Thyroid gland (tissue), 4 donors: ENCODE measurements at regions not wholly inside any gene's neighbourhood (a gene's known extent, or its start where the extent isn't known, plus 50 kb on each side); places are given as distances from the start of the nearest gene placed in this dataset.

Source experiments
- DNase-seq, 2 donors: peaks; one replicate each; pipeline ENCODE4 v3.0.0-alpha.2; 2019
- H3K27ac ChIP-seq, 3 donors: fragments of 200-600 bp; sonication (generic); 1 replicate in 2 of 3; 2 replicates in 1 of 3; pipeline ENCODE4 v1.5.1; 2016 to 2019; ENCODE audit warnings: mild to moderate bottlenecking in 1 of 3, moderate library complexity in 1 of 3
- H3K27me3 ChIP-seq: fragments of 200-600 bp; sonication (generic); one replicate; pipeline ENCODE4 v1.5.1; 2019
- H3K36me3 ChIP-seq, 2 donors: fragments of 200-600 bp; sonication (generic); one replicate each; pipeline ENCODE4 v1.5.1; 2016 to 2019
- H3K4me1 ChIP-seq, 2 donors: fragments of 200-600 bp; sonication (generic); one replicate each; pipeline ENCODE4 v1.5.1; 2017 to 2019
- H3K4me3 ChIP-seq, 3 donors: fragments of 200-600 bp; sonication (generic); replicated peaks in 1 of 3; 1 replicate in 2 of 3; 2 replicates in 1 of 3; pipeline ENCODE4 v1.5.1; 2016; ENCODE audit warnings: mild to moderate bottlenecking in 1 of 3
- H3K9me3 ChIP-seq: fragments of 200-600 bp; sonication (generic); one replicate; pipeline ENCODE4 v1.5.1; 2017
- POLR2A ChIP-seq, 2 donors: fragments of 450-650 bp; IDR thresholded peaks; one replicate each; pipeline ENCODE4 v1.6.1; 2017; ENCODE audit warnings: antibody characterized with exemption in 2 of 2, mild to moderate bottlenecking in 2 of 2, moderate library complexity in 1 of 2
- WGBS, 2 donors: methylation state at CpG; one replicate each; pipeline ENCODE4 v1.1.5; 2017; 5-methylcytosine and 5-hydroxymethylcytosine counted together
- intact Hi-C: fragments of 100-400 bp; cut with DNase I; formaldehyde crosslinking; loops from one replicate; pipeline ENCODE4 v1.15.1; 2023
- TF ChIP-seq, protein P1 (sequence below), 6 experiments: fragments of 200-600 bp in 3 of 6; fragments of 450-650 bp in 3 of 6; sonication (generic) in 3 of 6; IDR thresholded peaks; one replicate each; pipeline ENCODE4 v1.5.1; 2016 to 2019; ENCODE audit warnings: antibody characterized with exemption in 6 of 6, mild to moderate bottlenecking in 2 of 6, inconsistent platforms in 1 of 6, moderate library complexity in 1 of 6

DNA sequence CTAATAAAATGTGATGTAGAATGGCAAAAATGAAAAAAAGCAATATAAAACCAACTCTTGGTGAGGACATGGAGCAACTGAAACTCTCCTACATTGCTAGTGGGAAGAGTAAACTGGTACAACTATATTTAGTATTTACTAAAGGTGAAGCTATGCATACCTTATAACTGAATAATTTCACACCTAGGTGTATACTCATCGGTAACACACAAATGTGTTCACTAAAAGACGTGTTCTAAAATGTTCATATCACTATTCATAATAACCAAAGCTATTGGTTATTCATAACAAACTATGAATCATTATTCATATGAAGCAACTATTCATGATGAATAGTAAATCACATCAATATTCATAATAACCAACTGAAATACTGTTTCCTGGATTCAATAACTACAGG lies 1030.3 kb downstream of the ROBO2 start:
- H3K27me3 ChIP-seq = no peaks in the 10 kb centered on the region
- no peak overlapping the region for H3K4me3 ChIP-seq
- no peak for TF ChIP-seq POLR2A (IDR thresholded peaks at IDR 0.05)
- TF ChIP-seq, protein P1, sequence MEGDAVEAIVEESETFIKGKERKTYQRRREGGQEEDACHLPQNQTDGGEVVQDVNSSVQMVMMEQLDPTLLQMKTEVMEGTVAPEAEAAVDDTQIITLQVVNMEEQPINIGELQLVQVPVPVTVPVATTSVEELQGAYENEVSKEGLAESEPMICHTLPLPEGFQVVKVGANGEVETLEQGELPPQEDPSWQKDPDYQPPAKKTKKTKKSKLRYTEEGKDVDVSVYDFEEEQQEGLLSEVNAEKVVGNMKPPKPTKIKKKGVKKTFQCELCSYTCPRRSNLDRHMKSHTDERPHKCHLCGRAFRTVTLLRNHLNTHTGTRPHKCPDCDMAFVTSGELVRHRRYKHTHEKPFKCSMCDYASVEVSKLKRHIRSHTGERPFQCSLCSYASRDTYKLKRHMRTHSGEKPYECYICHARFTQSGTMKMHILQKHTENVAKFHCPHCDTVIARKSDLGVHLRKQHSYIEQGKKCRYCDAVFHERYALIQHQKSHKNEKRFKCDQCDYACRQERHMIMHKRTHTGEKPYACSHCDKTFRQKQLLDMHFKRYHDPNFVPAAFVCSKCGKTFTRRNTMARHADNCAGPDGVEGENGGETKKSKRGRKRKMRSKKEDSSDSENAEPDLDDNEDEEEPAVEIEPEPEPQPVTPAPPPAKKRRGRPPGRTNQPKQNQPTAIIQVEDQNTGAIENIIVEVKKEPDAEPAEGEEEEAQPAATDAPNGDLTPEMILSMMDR (IDR thresholded peaks at IDR 0.05) = no peak
- no peaks in the 10 kb centered on the region for H3K9me3 ChIP-seq
- intact Hi-C loops = no loop called here
- no peaks in the 10 kb centered on the region for H3K4me1 ChIP-seq
- no peak overlapping the region for H3K27ac ChIP-seq
- DNase-seq = no peak
- no peaks in the 10 kb centered on the region for H3K36me3 ChIP-seq
- WGBS, 2 donors = 95 to 97% methylated on average over 2 of the region's 2 CpGs

DNA sequence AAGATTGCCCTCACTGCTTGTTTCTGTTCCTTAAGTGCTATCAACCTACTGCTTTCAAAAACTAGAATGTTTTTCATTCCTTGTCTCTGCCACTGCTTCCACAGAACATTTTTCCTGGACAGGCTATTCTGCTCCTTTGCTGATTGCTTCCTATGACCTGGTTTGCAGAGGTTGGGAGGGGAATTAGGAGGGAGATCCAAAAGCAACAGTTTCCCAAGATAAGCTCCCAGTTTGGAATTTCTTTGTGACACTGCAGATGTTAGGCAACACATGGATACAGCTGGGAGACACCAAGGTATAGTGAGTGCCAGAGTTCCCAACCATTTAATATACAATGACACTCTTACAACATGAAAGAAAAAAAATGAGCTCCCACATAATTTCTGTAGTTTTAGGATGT lies 1036.5 kb downstream of the ROBO2 start:
- no peak overlapping the region for H3K4me3 ChIP-seq
- H3K36me3 ChIP-seq = no peaks in the 10 kb centered on the region
- no peaks in the 10 kb centered on the region for H3K27me3 ChIP-seq
- intact Hi-C loops = no loop called here
- no peaks in the 10 kb centered on the region for H3K4me1 ChIP-seq
- DNase-seq = no peak
- no peaks in the 10 kb centered on the region for H3K9me3 ChIP-seq
- H3K27ac ChIP-seq = no peak overlapping the region
- no peak for TF ChIP-seq POLR2A (IDR thresholded peaks at IDR 0.05)
- TF ChIP-seq, protein P1 (IDR thresholded peaks at IDR 0.05) = no peak

DNA sequence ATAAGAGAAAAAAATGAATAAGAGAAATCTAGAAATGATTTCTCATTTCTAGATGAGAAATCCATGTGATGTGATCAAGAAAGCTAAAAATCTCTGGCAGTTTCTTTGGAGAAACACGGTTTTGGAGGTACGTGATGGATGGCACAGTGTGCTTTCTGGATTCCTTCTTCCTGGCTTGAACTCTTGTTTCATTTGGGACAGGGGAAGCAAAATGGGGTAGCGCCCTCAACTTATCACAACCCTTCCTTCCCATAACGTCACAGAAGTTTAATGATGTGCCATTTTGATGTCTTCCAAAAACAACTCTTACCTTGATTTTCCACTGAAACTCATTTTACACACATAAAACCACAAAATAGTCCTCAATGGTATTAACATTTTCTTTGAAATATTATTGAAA lies 1037.3 kb downstream of the ROBO2 start:
- WGBS, 2 donors = 90 to 93% methylated on average over 4 of the region's 4 CpGs

DNA sequence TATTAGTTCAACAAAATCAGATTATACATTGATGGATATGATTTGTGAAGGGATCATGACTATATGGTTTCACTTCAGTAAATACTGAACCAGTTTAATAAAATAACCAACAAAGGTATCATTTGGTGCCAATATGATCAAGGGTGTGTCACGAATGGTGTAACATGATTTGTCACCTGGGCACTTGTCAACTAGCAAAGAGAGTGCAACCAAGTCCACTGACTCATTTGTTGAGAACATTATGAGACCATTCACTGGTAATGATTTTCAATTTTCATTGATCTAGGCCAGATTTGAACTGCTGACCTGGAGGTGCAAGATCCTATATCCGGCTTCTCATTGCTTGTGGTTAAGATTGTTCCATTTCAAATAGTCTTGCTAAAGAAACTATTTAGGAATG lies 1037.9 kb downstream of the ROBO2 start:
- Histone ChIP-seq H3K4me1 (no peaks in the 10 kb centered on the region), H3K4me3 (no peak overlapping the region), H3K36me3 (no peaks in the 10 kb centered on the region), H3K9me3 (no peaks in the 10 kb centered on the region), H3K27me3 (no peaks in the 10 kb centered on the region), H3K27ac (no peak overlapping the region)
- no peak for DNase-seq
- intact Hi-C loops = no loop called here
- TF ChIP-seq, protein P1 (IDR thresholded peaks at IDR 0.05) = no peak
- 89 to 96% methylated on average over 2 of the region's 2 CpGs for WGBS, 2 donors

More for the DNA sequence above, 1037.3 kb downstream of the ROBO2 start:
- no peak for TF ChIP-seq POLR2A (IDR thresholded peaks at IDR 0.05)
- no peak for DNase-seq
- H3K4me3 ChIP-seq = no peak overlapping the region
- H3K9me3 ChIP-seq = no peaks in the 10 kb centered on the region
- no peaks in the 10 kb centered on the region for H3K36me3 ChIP-seq
- no peaks in the 10 kb centered on the region for H3K4me1 ChIP-seq
- intact Hi-C loops = no loop called here
- no peaks in the 10 kb centered on the region for H3K27me3 ChIP-seq
- H3K27ac ChIP-seq = no peak overlapping the region

DNA sequence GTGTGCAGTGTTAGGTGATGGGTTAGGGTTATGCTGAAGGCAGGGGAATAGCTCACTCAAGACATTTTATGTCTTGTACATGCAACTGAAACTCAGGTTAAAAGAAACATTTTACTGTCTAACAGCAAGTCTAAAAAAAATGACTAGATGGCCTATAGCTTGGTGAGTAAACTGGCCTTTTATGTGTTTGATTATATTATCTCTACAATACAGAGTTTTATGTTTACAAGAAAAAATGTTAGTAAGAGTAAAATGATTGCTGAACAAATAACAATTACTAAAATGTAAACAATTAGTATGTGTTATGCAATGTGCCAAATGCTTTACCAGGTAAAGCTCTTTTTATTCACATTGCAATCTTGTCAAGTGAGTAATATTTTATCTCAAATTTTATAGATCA lies 1039.6 kb downstream of the ROBO2 start:
- H3K4me1 ChIP-seq = no peaks in the 10 kb centered on the region
- no peak overlapping the region for H3K27ac ChIP-seq
- intact Hi-C loops = no loop called here
- TF ChIP-seq, protein P1 (IDR thresholded peaks at IDR 0.05) = no peak
- TF ChIP-seq POLR2A (IDR thresholded peaks at IDR 0.05) = no peak
- no peaks in the 10 kb centered on the region for H3K27me3 ChIP-seq
- no peak for DNase-seq
- no peaks in the 10 kb centered on the region for H3K36me3 ChIP-seq
- no peaks in the 10 kb centered on the region for H3K9me3 ChIP-seq
- H3K4me3 ChIP-seq = no peak overlapping the region

DNA sequence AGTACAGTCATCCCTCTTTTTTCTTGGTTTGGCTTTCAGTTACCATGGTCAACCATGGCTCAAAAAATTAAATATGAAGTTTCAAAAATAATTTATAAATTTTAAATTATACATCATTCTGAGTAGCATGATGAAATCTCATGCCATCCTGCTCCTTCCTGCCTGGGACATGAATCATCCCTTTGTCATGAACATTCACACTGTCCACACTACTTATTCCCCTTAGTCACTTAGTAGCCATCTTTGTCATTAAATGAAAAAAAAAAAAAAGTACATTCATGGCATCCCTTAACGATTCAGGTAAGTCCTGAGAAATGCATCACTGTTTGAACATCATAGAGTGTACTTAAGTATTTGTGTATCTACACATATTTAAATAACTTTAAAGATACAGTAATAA lies 1046.3 kb downstream of the ROBO2 start:
- intact Hi-C loops = no loop called here

More for the DNA sequence above, 1046.3 kb downstream of the ROBO2 start:
- Histone ChIP-seq H3K9me3 (no peaks in the 10 kb centered on the region), H3K36me3 (no peaks in the 10 kb centered on the region), H3K4me3 (no peak overlapping the region), H3K27me3 (no peaks in the 10 kb centered on the region), H3K27ac (no peak overlapping the region), H3K4me1 (peaks cover 9 to 20% of the 10 kb centered on the region in 2 donors)
- DNase-seq = no peak
- TF ChIP-seq POLR2A (IDR thresholded peaks at IDR 0.05) = no peak
- TF ChIP-seq, protein P1 (IDR thresholded peaks at IDR 0.05) = no peak
- WGBS, 2 donors = 94 to 97% methylated on average over 1 of the region's 1 CpG
